MM.1S (cell line): ENCODE measurements at regions not wholly inside any gene's neighbourhood (a gene's known extent, or its start where the extent isn't known, plus 50 kb on each side); places are given as distances from the start of the nearest gene placed in this dataset.
A peak's percentile ranks its signal among the peaks of the same experiment; 100 is the strongest.

ENCODE experiments used
- DNase-seq: peaks from one replicate; pipeline ENCODE4 v3.0.0-alpha.2; 2015
- H2AFZ ChIP-seq: fragments of 300-600 bp; sonication (generic); 2 replicates; pipeline ENCODE4 v1.6.0; 2016; ENCODE audit warnings: antibody characterized with exemption, low read length
- H3F3A ChIP-seq: fragments of 300-600 bp; sonication (generic); 2 replicates; pipeline ENCODE4 v1.6.1; 2016; ENCODE audit warnings: mild to moderate bottlenecking, antibody characterized with exemption, low read length, moderate library complexity, mixed read lengths; ENCODE audit not compliant: insufficient read depth
- H3K27ac ChIP-seq: fragments of 300-600 bp; sonication (generic); 2 replicates; pipeline ENCODE4 v1.5.1; 2016; ENCODE audit warnings: mild to moderate bottlenecking, low read length
- H3K27me3 ChIP-seq: fragments of 300-600 bp; sonication (generic); replicated peaks from 2 replicates; pipeline ENCODE4 v1.6.0; 2016; ENCODE audit warnings: low read length; ENCODE audit not compliant: insufficient read depth
- H3K36me3 ChIP-seq: fragments of 300-600 bp; sonication (generic); replicated peaks from 2 replicates; pipeline ENCODE4 v1.6.1; 2016; ENCODE audit warnings: mild to moderate bottlenecking, low read length, mixed read lengths; ENCODE audit not compliant: insufficient read depth
- H3K4me1 ChIP-seq: fragments of 300-600 bp; sonication (generic); 2 replicates; pipeline ENCODE4 v1.6.1; 2016; ENCODE audit warnings: low read length, mixed read lengths
- H3K4me2 ChIP-seq: fragments of 300-600 bp; sonication (generic); 2 replicates; pipeline ENCODE4 v1.6.0; 2016; ENCODE audit warnings: low read depth, low read length
- H3K4me3 ChIP-seq: fragments of 300-600 bp; sonication (generic); 2 replicates; pipeline ENCODE4 v1.5.1; 2016; ENCODE audit warnings: low read length, mixed read lengths
- H3K79me2 ChIP-seq: fragments of 300-600 bp; sonication (generic); 2 replicates; pipeline ENCODE4 v1.6.1; 2016; ENCODE audit warnings: mixed run types, low read length, mixed read lengths
- H3K9ac ChIP-seq: fragments of 300-600 bp; sonication (generic); 2 replicates; pipeline ENCODE4 v1.6.1; 2016; ENCODE audit warnings: low read length, mixed read lengths
- H3K9me2 ChIP-seq: fragments of 300-600 bp; sonication (generic); replicated peaks from 2 replicates; pipeline ENCODE4 v1.6.1; 2016; ENCODE audit warnings: mild to moderate bottlenecking, low read length, mixed read lengths; ENCODE audit not compliant: insufficient read depth
- H3K9me3 ChIP-seq: fragments of 300-600 bp; sonication (generic); replicated peaks from 2 replicates; pipeline ENCODE4 v1.6.1; 2016; ENCODE audit warnings: mild to moderate bottlenecking, low read length, mixed read lengths; ENCODE audit not compliant: insufficient read depth
- H4K20me1 ChIP-seq: fragments of 300-600 bp; sonication (generic); 2 replicates; pipeline ENCODE4 v1.6.1; 2016; ENCODE audit warnings: mild to moderate bottlenecking, low read length, moderate library complexity, mixed read lengths; ENCODE audit not compliant: insufficient read depth
- CTCF ChIP-seq: fragments of 300-600 bp; sonication (generic); IDR thresholded peaks from 2 replicates; pipeline ENCODE4 v1.5.1; 2016; ENCODE audit warnings: antibody characterized with exemption, low read length, mixed read lengths
- EZH2 ChIP-seq: fragments of 300-600 bp; sonication (generic); optimal IDR thresholded peaks from 2 replicates; pipeline ENCODE3; 2017; ENCODE audit warnings: low read depth, mild to moderate bottlenecking, antibody characterized with exemption, low read length, mixed read lengths
- EZH2phosphoT487 ChIP-seq: fragments of 300-600 bp; sonication (generic); IDR thresholded peaks from 2 replicates; pipeline ENCODE4 v1.6.1; 2018; ENCODE audit warnings: antibody characterized with exemption, low read length

- H2AFZ ChIP-seq = peak overlapping the region; percentile 69
- no peaks in the 10 kb centered on the region for H4K20me1 ChIP-seq
- no peak for TF ChIP-seq EZH2phosphoT487
- no peak for TF ChIP-seq CTCF
- no peak for TF ChIP-seq EZH2
- peak overlapping the region; percentile 33; the same call in 1 of the 2 replicates for H3K9ac ChIP-seq
- no peaks in the 10 kb centered on the region for H3K9me3 ChIP-seq
- H3K36me3 ChIP-seq = no peaks in the 10 kb centered on the region
- H3K9me2 ChIP-seq = no peaks in the 10 kb centered on the region
- peaks cover 11% of the 10 kb centered on the region for H3K4me1 ChIP-seq
- H3K4me2 ChIP-seq = peak overlapping the region; percentile 44; the same call in 1 of the 2 replicates
- H3F3A ChIP-seq = peaks cover 4% of the 10 kb centered on the region; the same call in 1 of the 2 replicates
- peak overlapping the region; percentile 61 for H3K4me3 ChIP-seq
- no peaks in the 10 kb centered on the region for H3K27me3 ChIP-seq
- no peak overlapping the region; the same call in 1 of the 2 replicates for H3K27ac ChIP-seq
- H3K79me2 ChIP-seq = no peaks in the 10 kb centered on the region
- DNase-seq = peak; percentile 28
Observed at GRCh38 chr6:77368660-77369313, 94.5 kb downstream of the HTR1B start.

GRCh38 chr6:77366798-77367197, 96.5 kb downstream of the HTR1B start:
- no peaks in the 10 kb centered on the region for H3K9me3 ChIP-seq
- H3K27me3 ChIP-seq = no peaks in the 10 kb centered on the region
- no peak overlapping the region for H3K27ac ChIP-seq
- no peaks in the 10 kb centered on the region for H3K79me2 ChIP-seq
- no peaks in the 10 kb centered on the region for H3F3A ChIP-seq
- no peaks in the 10 kb centered on the region for H3K36me3 ChIP-seq
- no peaks in the 10 kb centered on the region for H3K9me2 ChIP-seq
- TF ChIP-seq EZH2 = no peak
- TF ChIP-seq CTCF = no peak
- TF ChIP-seq EZH2phosphoT487 = no peak
- no peak overlapping the region for H3K4me3 ChIP-seq
- H3K4me2 ChIP-seq = no peak overlapping the region
- H3K9ac ChIP-seq = no peak overlapping the region
- DNase-seq = no peak
- peaks cover 5% of the 10 kb centered on the region; the same call in 1 of the 2 replicates for H3K4me1 ChIP-seq
- H2AFZ ChIP-seq = no peak overlapping the region
- no peaks in the 10 kb centered on the region for H4K20me1 ChIP-seq

DNA sequence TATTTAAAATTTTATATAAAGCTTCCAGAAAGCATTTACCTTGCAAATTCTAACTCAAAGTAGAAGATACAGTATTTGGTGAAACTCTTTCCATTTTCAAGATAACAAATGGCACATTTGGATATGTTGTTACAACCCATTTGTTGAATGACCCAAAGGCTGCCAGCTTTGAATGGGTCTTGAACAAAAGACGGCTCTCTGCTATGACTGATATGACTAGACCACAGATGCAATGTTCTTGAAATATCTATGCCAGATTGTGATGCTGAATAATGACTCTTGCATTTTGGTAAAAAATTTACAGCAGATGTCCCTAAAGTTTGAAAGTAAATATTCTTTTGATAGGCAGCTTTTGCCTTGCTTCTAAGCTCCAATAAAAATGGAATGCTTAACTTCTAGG, 99.6 kb downstream of the HTR1B start:
- Histone ChIP-seq H3K4me2 (no peak overlapping the region), H3K9ac (no peak overlapping the region), H3F3A (0 out of 2 replicates have a peak, but pooled peaks cover 9% of the 10 kb centered on the region), H3K9me3 (no peaks in the 10 kb centered on the region), H3K9me2 (no peaks in the 10 kb centered on the region), H4K20me1 (no peaks in the 10 kb centered on the region), H2AFZ (no peak overlapping the region), H3K27me3 (no peaks in the 10 kb centered on the region), H3K4me1 (peaks cover 20% of the 10 kb centered on the region), H3K27ac (no peak overlapping the region), H3K36me3 (no peaks in the 10 kb centered on the region), H3K79me2 (no peaks in the 10 kb centered on the region), H3K4me3 (no peak overlapping the region)
- TF ChIP-seq EZH2phosphoT487 (no peak), CTCF (no peak), EZH2 (no peak)
- no peak for DNase-seq
